Activated effector memory CD4-positive, alpha-beta T cell treated with Interleukin-2 at 50 U/mL for 16 hours (primary cell): ENCODE measurements at regions not wholly inside any gene's neighbourhood (a gene's known extent, or its start where the extent isn't known, plus 50 kb on each side); places are given as distances from the start of the nearest gene placed in this dataset.

Experiments used
- DNase-seq: peaks from one replicate; pipeline ENCODE4 v3.0.0-alpha.2; 2020

DNA sequence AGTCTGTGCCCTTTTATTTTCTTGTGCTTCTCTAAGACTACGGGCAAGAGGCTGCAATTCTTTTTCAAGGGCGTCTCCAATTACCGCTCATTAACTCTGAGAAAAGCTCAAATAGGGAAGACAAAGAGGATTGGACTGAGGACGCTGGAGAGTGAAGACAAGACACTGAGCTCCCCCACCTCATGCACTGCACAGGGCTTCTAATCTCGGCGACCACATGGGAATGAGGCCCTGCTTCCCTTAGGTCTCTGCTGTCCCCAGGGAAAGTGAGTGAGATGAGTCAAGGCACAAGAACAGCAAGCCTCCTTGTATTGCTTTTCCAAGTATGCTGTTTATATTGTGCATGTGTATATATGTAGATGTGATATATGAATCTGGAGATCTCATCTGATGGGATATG, 392.2 kb upstream of the CFAP20DC start:
- DNase-seq, result no peak

DNA sequence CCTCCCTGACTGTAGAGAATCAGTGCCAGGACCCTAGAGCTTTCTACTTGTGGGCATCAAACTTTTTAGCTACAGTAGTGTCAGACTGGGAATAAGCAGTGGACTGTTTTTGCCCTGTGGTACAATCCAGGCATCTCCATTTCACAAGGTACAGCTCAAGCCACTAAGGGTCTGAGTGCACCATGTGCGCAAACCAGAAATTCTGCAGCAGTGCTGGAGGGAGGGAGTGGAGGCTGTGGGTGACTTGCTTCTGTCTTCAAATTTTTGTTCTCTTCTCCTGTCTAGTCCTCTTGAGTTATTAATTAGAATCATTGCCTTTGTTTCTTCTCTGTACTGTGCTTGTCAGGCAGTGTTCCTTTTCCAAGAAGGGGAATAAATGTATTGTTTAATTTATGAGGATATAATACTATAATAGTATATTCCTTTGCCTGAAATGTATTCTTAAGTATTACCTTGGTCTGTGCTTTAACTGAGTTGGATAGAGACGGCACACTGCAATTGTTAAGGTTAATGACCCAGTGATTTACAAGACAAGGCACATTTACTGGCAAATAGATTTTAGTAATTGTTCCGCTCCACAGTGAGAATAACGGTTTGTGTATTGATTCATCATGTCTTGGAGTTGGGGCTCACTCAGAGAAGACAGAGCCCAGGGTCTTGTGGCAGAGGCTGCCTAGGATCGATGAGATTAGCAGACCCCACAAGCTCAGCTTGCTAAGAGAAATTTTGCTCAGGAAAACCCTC, 390.6 kb upstream of the CFAP20DC start:
- DNase-seq, result no peak

DNA sequence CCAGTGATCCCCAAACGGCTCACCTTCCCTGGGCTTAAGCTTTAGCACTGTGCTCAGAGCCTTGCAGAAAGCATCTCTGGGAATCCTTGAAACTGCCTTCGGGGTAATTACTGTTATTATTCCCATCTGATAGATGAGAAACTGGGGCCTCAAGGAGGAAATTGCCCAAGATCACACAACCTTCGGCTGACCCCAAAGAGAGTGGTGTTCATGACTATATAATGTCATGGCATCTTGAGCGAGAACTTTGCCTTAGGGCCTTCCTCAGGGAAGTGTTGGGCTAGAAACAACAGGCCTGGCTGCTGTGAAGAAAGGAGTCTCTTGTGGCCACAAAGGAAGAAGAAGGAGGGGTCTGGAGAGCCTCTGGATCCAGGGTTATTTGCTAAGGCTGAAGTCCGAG, 388.7 kb upstream of the CFAP20DC start:
- DNase-seq, result no peak

DNA sequence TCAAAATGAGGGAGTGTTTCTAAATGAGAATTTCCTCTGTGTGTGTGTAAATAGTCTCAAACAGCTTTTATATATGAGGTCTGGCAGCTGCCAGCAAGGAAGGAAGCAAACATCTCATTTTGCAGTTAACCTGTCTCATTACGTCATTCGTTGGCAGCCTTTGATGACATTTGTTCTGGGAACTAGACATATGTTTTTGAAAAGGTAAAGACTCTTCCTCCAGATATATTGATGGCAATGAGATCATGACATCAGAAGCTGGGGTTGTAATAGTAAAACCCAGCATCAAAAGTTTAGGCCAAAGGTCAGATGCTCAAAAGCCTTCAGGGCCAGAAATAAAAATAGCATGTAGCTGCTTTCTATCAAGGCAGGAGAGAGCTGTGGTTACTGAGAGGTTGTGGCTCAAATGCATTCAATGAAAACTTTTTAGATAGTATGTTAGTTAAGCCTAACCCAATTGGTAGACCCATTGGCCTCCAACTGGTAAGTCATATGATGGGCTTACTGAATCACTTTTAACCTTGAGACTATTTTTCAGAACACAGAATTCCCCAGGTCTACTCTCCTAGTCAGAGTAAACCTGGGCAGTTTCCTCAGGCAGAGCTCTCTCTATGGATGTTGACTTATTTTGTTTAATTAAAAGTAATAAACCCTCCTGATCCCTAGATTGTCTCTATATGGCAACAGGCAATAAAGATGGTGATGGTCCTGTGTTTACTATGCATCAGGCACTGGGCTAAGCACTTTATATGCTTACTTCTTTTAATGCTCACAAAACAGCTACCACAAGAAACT, 386.5 kb upstream of the CFAP20DC start:
- no peak for DNase-seq

DNA sequence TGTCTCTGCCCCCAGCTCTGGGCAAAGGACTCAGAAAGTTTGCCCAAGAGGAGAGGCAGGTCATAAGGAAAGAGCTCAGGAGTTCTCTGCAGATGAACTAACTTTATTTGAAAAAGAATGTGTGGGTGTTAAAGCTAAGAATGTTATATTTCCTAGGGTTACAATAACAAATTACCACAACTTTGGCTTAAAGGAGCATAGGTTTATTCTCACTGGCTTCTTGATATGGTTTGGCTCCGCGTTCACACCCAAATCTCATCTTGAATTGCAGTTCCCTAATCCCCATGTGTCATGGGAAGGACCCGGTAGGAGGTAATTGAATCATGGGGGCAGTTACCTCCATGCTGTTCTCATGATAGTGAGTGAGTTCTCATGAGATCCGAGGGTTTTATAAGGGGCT, 383.7 kb upstream of the CFAP20DC start:
- DNase-seq, result no peak

DNA sequence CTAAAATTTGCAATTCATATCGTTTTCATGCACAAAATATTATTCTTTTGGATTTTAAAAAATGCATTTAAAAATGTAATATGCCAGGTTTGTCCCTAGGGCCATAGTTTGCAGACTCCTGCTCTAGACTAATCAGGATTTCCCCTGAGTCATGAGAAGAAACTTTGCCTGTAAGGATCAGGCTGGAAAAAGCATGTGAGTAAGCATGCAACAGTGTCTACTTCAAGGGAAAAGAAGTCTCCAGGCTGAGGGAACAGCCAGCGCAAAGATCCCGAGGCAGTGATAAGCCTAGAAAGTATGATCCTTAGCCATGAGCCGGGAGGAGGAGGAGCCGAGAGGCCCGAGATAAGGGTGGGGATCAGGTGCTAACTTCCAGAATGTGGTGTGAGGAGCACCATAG, 382.8 kb upstream of the CFAP20DC start:
- DNase-seq, result no peak

DNA sequence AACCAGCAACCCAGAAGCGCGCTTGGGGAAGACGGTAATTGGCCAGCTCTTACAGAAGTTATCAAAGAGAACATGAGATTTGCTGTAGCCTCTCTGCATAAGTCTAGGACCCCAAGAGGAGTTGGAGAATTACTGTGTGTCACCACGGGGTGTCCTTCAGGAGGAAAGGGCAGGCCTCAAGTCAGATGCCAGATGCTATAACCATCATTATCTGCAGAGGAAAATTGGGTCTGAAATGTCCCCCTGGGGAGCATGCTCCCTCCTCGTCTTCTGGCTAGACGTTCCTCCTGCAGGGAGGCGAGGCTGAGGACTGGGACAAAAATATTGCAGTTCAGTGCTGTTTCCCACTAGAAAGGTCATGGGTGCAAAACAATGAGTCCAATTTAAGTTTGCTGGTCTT, 380.5 kb upstream of the CFAP20DC start:
- no peak for DNase-seq

DNA sequence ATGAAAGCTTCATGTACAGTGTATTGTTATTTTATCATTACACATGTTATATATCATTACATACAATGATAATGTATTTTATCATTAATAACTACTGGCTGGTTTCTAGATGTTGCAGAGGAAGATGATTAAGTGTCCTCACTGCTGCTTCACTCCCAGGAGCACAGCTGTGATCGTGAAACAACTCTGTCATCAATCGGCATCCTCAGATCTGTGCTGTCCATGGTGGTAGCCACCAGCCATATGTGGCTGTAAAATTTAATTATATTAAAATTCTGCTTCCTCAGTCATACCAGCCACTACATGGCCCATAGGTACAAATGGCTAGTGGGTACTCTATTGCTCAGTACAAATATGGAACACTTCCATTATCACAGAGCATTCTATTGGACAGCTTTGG, 379.4 kb upstream of the CFAP20DC start:
- no peak for DNase-seq

DNA sequence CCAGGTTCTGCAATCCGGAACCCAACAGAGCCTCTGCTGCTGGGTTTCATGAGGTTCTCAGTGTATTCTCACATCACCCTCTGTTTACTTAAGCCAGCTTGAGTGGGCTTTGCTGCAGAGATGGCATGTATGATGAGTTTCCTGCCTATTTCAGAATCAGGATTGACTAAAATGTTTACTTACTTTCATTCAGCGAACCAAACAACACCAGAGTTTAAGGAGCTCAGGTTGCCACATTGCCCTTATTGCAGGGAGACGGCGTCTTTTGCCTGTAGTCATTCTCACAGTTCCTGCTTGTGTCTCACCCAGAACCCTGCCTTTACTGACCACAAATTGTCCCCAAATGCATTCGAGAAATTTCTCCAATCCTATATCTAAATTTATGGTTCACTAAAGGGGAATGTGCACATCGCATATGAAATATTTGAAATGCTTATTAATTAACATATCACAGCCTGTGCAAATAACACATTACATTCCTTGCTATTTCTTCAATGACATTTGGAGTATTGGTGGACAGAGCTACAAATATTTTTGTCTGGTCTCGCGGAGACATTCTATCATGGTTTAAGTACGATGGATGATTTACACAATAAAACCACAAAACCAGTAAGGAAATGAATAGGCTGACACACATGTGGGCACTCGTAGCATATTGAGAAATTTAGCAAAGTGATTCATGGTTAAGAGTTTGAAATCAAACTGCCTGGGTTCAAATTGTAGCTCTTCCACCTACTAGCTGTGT, 377.2 kb upstream of the CFAP20DC start:
- no peak for DNase-seq

DNA sequence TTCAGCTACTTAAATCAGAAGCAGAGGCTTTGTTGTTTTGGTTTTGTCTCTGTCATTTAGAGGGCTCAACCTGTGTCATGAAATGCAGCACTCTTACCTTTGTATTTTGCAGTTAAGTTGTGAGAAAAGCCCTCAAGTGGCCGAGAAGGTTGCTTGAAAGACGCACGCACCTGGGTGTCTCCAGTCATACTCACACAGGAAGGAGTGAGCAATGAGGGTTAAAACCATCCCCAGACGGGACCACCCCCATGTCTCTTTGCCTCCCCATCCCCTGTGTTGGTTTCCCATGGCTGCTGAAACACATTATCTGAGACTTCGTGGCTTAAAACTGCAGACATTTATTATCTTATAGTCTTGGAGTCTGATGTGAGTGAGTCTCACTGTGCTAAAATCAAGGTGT, 376.1 kb upstream of the CFAP20DC start:
- peak; percentile 16 for DNase-seq

DNA sequence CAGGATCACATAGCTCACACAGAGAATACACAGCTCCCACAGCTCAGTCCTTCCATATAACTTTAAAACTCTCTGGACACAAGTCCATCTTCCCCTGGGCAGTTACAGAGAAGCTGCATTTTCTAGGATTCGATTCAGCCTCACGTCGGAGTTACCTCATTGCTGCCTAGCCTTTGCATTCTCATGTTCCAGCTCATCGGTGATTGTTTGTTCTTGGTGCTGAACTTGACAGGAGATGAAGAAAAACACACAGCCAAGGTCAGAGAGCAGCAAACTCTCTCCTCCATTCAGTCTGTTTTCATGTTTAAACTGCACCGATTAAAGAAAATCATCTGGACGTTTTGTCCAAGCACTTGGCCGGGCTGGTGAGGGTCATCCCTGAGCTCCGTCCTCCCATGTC, 375.5 kb upstream of the CFAP20DC start:
- DNase-seq, result no peak

DNA sequence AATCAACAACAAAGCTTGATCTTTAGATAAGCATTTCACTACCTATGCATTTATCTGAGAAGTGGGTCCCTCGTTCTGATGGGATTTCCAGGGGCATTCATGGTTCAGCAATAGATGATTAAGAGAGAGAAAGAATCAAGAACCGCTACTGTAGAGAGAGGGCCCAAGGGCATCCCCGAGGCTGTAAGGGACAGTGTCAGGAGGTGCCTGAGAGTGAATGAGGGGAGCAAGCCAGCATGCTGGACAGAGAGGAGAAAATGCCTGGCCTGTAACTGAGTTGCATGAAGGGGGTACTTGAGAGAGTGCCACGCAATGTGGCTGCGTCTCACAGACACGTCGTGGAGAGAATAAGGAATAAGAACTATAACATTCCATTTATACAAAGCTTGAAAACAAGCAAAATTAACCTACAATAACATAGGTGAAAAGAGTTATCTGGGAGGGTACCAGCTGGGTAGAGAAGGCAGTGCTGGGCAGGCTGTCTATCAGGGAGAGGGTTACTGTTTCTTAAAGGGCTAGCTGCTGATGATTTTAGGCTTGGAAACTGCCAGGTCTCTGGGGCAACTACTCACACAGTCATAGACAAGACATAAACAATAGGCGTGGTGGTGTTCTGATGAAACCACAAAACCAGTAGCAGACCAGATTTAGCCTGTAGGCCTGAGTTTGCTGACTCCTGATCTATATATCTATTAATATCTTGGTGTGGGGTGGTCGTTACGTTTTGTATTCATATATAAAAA, 374.6 kb upstream of the CFAP20DC start:
- peak; percentile 10 for DNase-seq

DNA sequence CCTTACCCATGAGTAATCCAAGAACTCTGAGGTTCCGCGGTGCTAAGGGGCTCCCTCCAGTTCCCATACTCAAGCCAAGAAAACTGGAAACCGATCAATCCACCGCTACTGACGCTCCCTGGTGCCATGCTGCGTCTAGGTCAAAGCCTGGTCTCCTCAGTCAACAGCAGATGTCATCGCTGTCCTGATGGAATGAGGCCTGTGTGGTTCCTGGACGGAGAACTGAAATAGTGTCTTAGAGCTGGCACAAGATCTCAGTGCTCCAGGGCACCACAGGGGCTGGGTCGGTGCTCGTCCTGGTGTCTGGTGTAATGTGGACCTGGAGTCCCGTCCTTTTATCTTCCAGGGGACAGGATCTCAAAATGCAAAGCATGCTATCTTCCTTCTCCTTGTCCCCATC, 373.9 kb upstream of the CFAP20DC start:
- no peak for DNase-seq

DNA sequence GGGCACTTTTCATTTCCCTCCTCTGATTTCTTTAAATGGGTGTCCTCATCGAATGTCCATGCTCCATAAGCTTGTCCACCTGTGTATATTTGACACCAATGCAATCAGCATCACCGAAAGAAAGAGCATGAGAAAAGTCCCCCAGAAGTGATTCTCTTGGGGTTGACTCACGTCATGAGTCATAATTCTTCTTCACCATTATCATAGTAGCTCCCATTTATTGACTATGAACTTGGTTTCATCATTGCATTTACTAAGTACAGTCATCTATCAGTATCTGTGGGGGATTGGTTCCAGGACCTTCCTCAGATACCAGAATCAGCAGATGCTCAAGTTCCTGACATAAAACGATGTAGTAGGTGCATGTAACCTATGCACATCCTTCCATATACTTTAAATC, 372.5 kb upstream of the CFAP20DC start:
- DNase-seq, result no peak

DNA sequence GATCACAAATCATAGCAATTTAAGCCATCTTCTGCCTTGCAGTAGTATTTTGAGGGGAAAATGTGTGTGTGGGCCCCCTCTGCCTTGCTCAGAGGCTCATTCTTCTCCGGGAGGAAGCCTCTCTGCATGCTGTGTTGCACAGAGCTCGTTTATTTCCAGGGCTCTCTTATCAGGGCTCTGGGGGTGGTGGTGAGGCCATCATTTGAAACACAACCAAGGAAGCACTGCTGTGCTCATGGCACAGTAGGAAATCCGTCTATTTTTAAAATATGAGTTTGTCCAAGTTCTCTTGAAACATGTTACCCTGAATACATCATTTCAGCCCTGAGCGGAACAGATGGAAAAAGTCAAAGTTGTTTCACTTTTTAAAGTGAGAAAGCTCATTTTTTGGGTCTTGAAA, 369.0 kb upstream of the CFAP20DC start:
- no peak for DNase-seq

DNA sequence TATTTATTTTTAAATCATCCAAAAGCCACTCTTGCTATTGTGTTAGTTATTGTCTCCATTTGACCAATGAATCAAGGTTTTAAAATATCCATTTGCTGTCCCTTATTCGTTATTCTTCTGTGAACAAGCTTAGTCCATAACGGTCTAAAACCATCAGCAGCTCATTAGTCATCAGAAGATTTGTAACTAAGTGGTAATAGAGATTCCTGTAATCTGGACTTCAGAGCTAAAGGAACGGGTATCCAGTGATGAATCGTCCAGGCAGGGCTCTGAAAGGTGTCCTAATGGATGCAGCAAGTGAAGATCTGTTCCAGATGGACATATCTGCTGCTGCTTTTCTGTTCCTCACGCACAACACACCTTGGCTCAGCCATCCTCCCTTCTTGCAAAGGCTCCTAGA, 362.7 kb upstream of the CFAP20DC start:
- no peak for DNase-seq

DNA sequence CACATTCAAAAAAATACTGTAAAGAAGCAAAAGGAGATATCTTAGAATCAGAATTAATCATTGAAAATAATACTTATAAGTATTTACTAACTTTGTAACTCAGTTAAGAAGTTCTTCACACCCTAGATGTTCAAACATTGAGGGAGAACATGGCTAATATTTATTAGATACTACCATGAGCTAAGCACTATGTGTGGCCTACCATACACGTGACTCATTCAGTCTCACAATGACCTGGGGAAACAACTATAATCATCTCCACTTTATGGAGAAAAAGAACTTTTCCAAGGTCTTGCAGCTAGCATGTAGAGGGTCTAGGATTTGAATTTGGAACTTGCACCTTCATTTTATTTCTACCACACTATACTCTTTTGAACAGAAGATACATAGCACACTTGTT, 361.9 kb upstream of the CFAP20DC start:
- DNase-seq, result no peak

DNA sequence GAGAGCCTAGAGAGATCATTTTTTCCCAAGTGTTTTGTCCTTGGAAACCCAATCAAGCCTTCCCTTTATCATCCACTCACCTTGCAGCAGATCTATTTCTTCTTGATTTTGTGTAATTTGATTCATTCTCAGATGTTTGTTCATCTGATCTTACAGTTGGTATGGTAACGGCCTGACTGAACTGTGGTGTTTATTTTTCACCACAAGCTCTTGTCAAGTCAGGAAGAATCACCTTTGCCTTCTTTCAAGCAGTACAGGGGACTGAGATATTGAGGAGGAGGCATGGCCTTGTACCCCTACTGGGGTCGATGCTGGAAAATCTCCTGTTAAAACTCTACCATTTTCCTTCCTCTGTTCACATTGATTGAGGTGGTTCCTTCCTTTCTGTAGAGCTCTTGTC, 361.4 kb upstream of the CFAP20DC start:
- no peak for DNase-seq

DNA sequence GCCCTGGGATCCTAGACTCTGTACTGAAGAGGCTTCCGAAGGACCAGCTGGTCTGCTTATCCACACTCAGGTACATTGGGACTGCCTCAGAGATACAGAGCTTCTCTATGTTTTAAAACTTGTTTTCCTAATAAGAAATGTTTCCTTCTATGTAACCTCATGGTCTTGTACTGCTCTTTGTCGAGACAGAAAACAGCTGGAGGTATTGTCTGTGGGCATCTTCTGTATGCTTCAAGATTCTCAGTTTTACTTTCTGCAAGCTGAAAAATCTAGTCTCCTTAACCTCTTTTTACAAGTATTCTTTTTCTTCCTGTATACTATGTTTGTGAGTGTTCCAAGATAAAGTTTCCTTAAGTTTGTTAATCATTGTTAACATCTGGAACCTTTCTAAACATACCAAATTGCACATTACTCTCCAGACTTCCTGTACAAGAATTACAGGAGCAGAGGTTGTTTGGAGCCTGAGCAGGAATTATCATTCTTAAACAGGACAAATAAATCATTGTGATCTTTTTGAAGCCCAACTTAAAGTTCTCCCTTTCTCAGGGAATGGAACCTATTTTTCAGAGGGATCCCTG, 358.3 kb upstream of the CFAP20DC start:
- DNase-seq, result no peak

DNA sequence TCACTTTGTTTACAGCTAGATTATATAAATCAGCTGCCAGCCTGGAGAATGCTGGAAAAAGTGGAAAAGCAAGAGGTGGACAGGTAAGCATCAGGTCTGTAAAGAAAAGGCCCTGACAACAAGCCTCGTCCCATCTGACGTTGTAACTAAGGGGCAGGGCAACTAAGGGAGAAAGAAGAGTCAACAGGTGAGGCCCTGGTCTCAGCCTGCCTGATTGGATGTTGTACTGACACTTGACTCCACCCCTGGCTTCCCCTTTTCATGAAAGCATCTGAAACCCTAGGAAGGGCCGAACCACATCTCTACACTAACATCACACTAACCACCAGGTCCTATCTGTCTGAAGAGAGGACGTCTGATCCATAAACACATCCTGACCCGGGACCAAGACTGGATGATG, 357.6 kb upstream of the CFAP20DC start:
- DNase-seq, result no peak

DNA sequence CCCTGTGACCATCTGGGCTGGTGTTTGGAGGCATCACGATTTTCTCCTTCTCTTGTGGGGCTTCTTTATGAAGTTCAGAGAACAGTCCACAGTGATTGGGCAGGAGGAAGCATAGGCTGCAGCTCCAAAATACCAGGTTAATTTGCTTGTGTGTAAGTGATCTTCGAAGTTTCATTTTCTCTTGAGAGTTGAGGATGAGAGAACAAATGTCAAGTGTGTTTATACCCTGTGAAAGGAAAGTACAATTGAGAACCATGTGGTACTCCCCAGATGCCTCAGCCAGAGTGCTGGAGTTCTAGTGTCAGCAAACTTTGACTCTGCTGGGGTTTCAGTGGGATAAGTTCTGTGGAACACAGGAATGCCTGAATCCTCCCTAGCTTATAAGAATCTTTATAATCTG, 357.1 kb upstream of the CFAP20DC start:
- no peak for DNase-seq

DNA sequence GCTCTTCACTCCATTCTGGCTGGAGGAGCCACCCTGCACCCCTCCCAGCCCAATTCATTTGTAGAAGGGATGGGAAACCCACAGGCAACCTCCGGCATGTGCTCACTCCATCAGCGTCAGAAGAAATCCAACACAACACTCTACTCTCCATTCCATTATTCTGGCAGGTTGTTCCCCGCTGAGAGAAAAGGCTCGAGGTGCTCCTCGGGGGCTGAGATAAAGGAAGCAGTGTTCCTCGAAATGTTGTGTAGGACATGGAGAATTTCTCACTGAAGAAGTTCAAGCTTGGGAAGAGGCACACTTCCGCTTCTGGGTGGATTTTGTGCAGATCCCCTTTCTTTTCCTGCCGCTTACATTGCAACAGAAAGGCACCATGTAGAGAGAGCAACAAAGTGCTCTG, 355.0 kb upstream of the CFAP20DC start:
- no peak for DNase-seq

DNA sequence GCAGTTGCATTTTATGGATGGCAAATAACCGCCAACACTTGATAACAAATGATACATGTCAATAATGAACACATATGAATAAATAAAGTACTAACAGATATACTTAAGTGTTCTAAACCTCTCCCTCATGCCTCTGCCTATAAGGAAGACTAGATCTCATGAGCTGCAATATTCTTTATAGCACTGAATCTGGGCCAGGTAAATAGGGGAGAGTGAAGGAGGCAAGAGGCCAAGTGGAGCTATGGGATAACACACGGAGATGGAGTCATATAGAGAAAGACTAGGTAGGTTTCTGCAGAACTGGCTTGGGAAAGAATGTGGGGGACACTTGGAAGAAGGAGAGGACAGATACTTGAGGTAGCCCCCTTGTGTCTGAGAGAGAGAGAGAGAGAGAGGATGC, 354.2 kb upstream of the CFAP20DC start:
- no peak for DNase-seq
